ENCODE measurements at regions not wholly inside any gene's neighbourhood (a gene's known extent, or its start where the extent isn't known, plus 50 kb on each side); places are given as distances from the start of the nearest gene placed in this dataset.

- no peaks in the 10 kb centered on the region for H3K27me3 ChIP-seq (replicated peaks in 1 of 4; ENCODE audit: control insufficient read depth in 3 of 4, extremely low read depth in 1 of 4, insufficient read depth in 3 of 4, low read length in 3 of 4)
- no peak overlapping the region for H3K27ac ChIP-seq (ENCODE audit: low read depth, low read length)
- H3K9me3 ChIP-seq (ENCODE audit: insufficient read depth in 2 of 2, low read depth in 1 of 2, low read length in 1 of 2) = no peaks in the 10 kb centered on the region
- H4K5ac ChIP-seq (ENCODE audit: insufficient read length, low read depth, low read length) = no peak overlapping the region
- H3K23me2 ChIP-seq (ENCODE audit: low read depth, low read length) = no peaks in the 10 kb centered on the region
- H3K79me1 ChIP-seq (ENCODE audit: low read depth, low read length) = no peaks in the 10 kb centered on the region
- no peaks in the 10 kb centered on the region for H3K79me2 ChIP-seq (ENCODE audit: control insufficient read depth in 1 of 2, insufficient read depth in 2 of 2, low read length in 2 of 2)
- H2BK120ac ChIP-seq (replicated peaks; ENCODE audit: low read depth, low read length) = no peak overlapping the region
- H3K4me1 ChIP-seq (replicated peaks in 1 of 4; ENCODE audit: control insufficient read depth in 3 of 4, insufficient read depth in 4 of 4, low read length in 3 of 4) = no peaks in the 10 kb centered on the region; a peak in 1 of 7 replicates
- no peak overlapping the region for H3K23ac ChIP-seq (ENCODE audit: insufficient read length)
- no peak overlapping the region for H4K91ac ChIP-seq (replicated peaks; ENCODE audit: insufficient read length, low read length)
- CTCF ChIA-PET (ENCODE audit: partially characterized antibody) = interaction anchor here (1.0 to 1.8 kb wide), 3 partner anchors 15 to 568 kb away, joined by 3 to 6 read pairs (median 3); no protein-coding TSS in a partner anchor
- no peak overlapping the region for H2BK5ac ChIP-seq (ENCODE audit: low read depth, low read length)
- TF ChIP-seq EGR1 (IDR thresholded peaks at IDR 0.05; ENCODE audit: borderline replicate concordance, low read depth, low read length) (no peak), CTBP2 (IDR thresholded peaks at IDR 0.05; ENCODE audit: borderline replicate concordance, insufficient read depth, insufficient read length, low read length) (no peak), EP300 (IDR thresholded peaks at IDR 0.05; ENCODE audit: borderline replicate concordance in 1 of 2, low read depth in 2 of 2, low read length in 2 of 2) (no peak), KDM1A (IDR thresholded peaks at IDR 0.05; ENCODE audit: borderline replicate concordance, low read length) (no peak), YY1 (IDR thresholded peaks at IDR 0.05; ENCODE audit: low read depth, low read length) (no peak)
- no peaks in the 10 kb centered on the region for H4K20me1 ChIP-seq (replicated peaks in 1 of 2; ENCODE audit: control insufficient read depth in 1 of 2, insufficient read depth in 2 of 2, low read length in 2 of 2)
- no peak overlapping the region for H2BK20ac ChIP-seq (ENCODE audit: low read length)
- no peak overlapping the region for H2BK15ac ChIP-seq (ENCODE audit: low read length)
- no peak overlapping the region for H3K4ac ChIP-seq (replicated peaks; ENCODE audit: insufficient read length, low read depth, low read length)
- no peak overlapping the region for H3K14ac ChIP-seq (ENCODE audit: insufficient read length)
- no peak for FAIRE-seq
- no peak overlapping the region for H3K9ac ChIP-seq (replicated peaks in 1 of 4; ENCODE audit: extremely low read depth in 1 of 4, low read depth in 3 of 4, low read length in 3 of 4)
- H3K4me3 ChIP-seq (ENCODE audit: extremely low read depth in 1 of 4, insufficient read depth in 2 of 4, low read depth in 3 of 4, low read length in 4 of 4) = no peak overlapping the region
- no peak overlapping the region for H4K8ac ChIP-seq (ENCODE audit: extremely low read depth, insufficient read depth, low read length)
- no peak overlapping the region for H2AK5ac ChIP-seq (ENCODE audit: low read depth, low read length)
- no peak overlapping the region for H3K4me2 ChIP-seq (ENCODE audit: insufficient read depth in 1 of 2, low read depth in 2 of 2, low read length in 2 of 2)
- no peak overlapping the region for H2AFZ ChIP-seq (ENCODE audit: low read length)
- DNase-seq (ENCODE audit: low read depth in 1 of 2, low spot score in 2 of 2) = no peak
- H3K36me3 ChIP-seq (ENCODE audit: control insufficient read depth in 2 of 4, insufficient read depth in 4 of 4, low read length in 3 of 4) = no peaks in the 10 kb centered on the region; a peak in 1 of 8 replicates
- no peak overlapping the region for H2BK12ac ChIP-seq (ENCODE audit: low read depth, low read length)
- H3K18ac ChIP-seq (ENCODE audit: extremely low read depth, low read length) = no peak overlapping the region
- POLR2A ChIA-PET (ENCODE audit: partially characterized antibody) = no interaction called here
- no peak overlapping the region for H3K56ac ChIP-seq (replicated peaks; ENCODE audit: insufficient read length, low read depth, low read length)
These were observed 437.9 kb upstream of the PIK3C3 start for GRCh38 chr18:41517142-41517541.

All from H1 (cell line).